OCI-LY3 (cell line): ENCODE measurements at regions not wholly inside any gene's neighbourhood (a gene's known extent, or its start where the extent isn't known, plus 50 kb on each side); places are given as distances from the start of the nearest gene placed in this dataset.

ENCODE experiments used
- H2AFZ ChIP-seq: fragments of 200-600, 300-600 bp; shearing (Covaris generic); 2 replicates; pipeline ENCODE4 v1.6.0; 2014; ENCODE audit warnings: antibody characterized with exemption, low read depth, low read length
- H3K27ac ChIP-seq: fragments of 200-600, 300-600 bp; sonication (generic); 2 replicates; pipeline ENCODE4 v1.5.1; 2014; ENCODE audit warnings: mild to moderate bottlenecking, low read length, moderate library complexity, mixed read lengths
- H3K27me3 ChIP-seq: fragments of 200-600, 300-600 bp; sonication (generic); 2 replicates; pipeline ENCODE4 v1.6.1; 2014; ENCODE audit warnings: low read depth, low read length, mixed read lengths
- H3K36me3 ChIP-seq: fragments of 200-600, 300-600 bp; sonication (generic); replicated peaks from 2 replicates; pipeline ENCODE3; 2014; ENCODE audit warnings: low read depth, low read length, mixed read lengths
- H3K4me1 ChIP-seq: fragments of 300-600, 200-600 bp; sonication (generic); 2 replicates; pipeline ENCODE4 v1.6.1; 2014; ENCODE audit warnings: low read length, mixed read lengths
- H3K4me2 ChIP-seq: fragments of 200-600, 300-600 bp; sonication (generic); 2 replicates; pipeline ENCODE4 v1.6.1; 2014; ENCODE audit warnings: low read length, mixed read lengths
- H3K4me3 ChIP-seq: fragments of 300-600, 200-600 bp; sonication (generic); 2 replicates; pipeline ENCODE4 v1.5.1; 2014; ENCODE audit warnings: antibody characterized with exemption, mild to moderate bottlenecking, low read length, moderate library complexity
- H3K79me2 ChIP-seq: fragments of 300-600, 200-600 bp; shearing (Covaris generic); 2 replicates; pipeline ENCODE4 v1.6.1; 2014; ENCODE audit warnings: mild to moderate bottlenecking, low read length, mixed read lengths
- H3K9ac ChIP-seq: fragments of 300-600, 200-600 bp; shearing (Covaris generic); 2 replicates; pipeline ENCODE4 v1.6.0; 2014; ENCODE audit warnings: mild to moderate bottlenecking, low read length, moderate library complexity
- H3K9me3 ChIP-seq: fragments of 200-600, 300-600 bp; shearing (Covaris generic); 2 replicates; pipeline ENCODE4 v1.6.1; 2014; ENCODE audit warnings: low read length, mixed read lengths; ENCODE audit not compliant: insufficient read depth
- H4K20me1 ChIP-seq: fragments of 200-600, 300-600 bp; sonication (generic); 2 replicates; pipeline ENCODE4 v1.6.1; 2016; ENCODE audit warnings: low read length, mixed read lengths; ENCODE audit not compliant: insufficient read depth
- EZH2phosphoT487 ChIP-seq: fragments of 200-600 bp; shearing (Covaris generic); IDR thresholded peaks from 2 replicates; pipeline ENCODE4 v1.6.1; 2018; ENCODE audit warnings: antibody characterized with exemption, mixed run types, low read depth
- TF ChIP-seq, protein P1 (sequence below): fragments of 200-600, 300-600 bp; sonication (generic); IDR thresholded peaks from 2 replicates; pipeline ENCODE4 v1.5.1; 2014; ENCODE audit warnings: antibody characterized with exemption, low read length, low read depth

DNA sequence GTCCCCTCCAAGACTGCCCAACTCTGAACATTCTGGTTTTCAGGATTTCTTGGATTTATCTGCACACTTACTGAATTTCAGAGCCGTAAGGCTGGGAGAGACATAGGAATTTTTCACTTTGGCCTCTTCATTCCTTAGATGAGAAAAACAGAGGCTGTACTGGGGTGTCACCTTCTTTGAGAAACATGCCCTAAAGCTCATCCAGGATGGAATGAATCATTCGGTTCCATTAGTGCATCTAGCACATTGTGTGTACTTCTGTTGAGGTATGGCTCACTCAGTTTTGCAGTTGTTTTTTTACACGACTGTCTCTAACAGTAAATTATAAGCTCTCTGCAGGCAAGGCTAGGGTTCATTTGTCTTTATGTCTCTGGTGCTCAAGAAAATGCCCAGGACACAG lies 383.4 kb downstream of the GATA3 start:
- Histone ChIP-seq H2AFZ (no peak overlapping the region), H3K4me3 (no peak overlapping the region), H3K4me2 (no peak overlapping the region), H3K36me3 (no peaks in the 10 kb centered on the region), H3K27me3 (no peaks in the 10 kb centered on the region), H3K79me2 (no peaks in the 10 kb centered on the region), H3K9me3 (no peaks in the 10 kb centered on the region), H3K4me1 (no peaks in the 10 kb centered on the region), H3K9ac (no peak overlapping the region), H3K27ac (no peak overlapping the region), H4K20me1 (no peaks in the 10 kb centered on the region)
- TF ChIP-seq, protein P1, sequence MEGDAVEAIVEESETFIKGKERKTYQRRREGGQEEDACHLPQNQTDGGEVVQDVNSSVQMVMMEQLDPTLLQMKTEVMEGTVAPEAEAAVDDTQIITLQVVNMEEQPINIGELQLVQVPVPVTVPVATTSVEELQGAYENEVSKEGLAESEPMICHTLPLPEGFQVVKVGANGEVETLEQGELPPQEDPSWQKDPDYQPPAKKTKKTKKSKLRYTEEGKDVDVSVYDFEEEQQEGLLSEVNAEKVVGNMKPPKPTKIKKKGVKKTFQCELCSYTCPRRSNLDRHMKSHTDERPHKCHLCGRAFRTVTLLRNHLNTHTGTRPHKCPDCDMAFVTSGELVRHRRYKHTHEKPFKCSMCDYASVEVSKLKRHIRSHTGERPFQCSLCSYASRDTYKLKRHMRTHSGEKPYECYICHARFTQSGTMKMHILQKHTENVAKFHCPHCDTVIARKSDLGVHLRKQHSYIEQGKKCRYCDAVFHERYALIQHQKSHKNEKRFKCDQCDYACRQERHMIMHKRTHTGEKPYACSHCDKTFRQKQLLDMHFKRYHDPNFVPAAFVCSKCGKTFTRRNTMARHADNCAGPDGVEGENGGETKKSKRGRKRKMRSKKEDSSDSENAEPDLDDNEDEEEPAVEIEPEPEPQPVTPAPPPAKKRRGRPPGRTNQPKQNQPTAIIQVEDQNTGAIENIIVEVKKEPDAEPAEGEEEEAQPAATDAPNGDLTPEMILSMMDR, result no peak
- no peak for TF ChIP-seq EZH2phosphoT487

DNA sequence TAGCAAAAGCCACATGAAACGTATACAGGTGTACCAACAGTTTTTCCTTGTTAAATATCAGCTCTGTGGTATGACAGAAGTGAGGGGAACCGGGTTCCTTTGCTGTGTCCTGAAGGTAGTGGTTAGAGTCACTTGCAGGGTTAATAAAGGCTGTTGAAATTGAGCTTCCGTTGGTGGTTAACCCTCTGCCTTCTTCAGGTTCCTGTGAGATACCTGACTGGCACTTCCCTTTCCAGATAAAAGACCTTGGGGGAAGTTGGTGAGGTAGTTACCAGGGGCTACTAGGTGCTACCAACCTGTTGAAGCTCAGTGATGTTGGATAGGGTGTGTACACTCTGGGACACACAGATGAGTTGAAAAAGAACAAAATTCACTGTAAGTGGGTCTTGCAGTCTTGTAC lies 384.1 kb downstream of the GATA3 start:
- no peak overlapping the region for H2AFZ ChIP-seq
- H3K9ac ChIP-seq, result no peak overlapping the region
- H3K4me2 ChIP-seq, result no peak overlapping the region
- no peaks in the 10 kb centered on the region for H4K20me1 ChIP-seq
- H3K27me3 ChIP-seq, result no peaks in the 10 kb centered on the region
- H3K36me3 ChIP-seq, result no peaks in the 10 kb centered on the region
- H3K4me1 ChIP-seq, result no peaks in the 10 kb centered on the region
- H3K9me3 ChIP-seq, result no peaks in the 10 kb centered on the region
- no peak for TF ChIP-seq EZH2phosphoT487
- TF ChIP-seq, protein P1, result no peak
- H3K4me3 ChIP-seq, result no peak overlapping the region
- H3K79me2 ChIP-seq, result no peaks in the 10 kb centered on the region
- H3K27ac ChIP-seq, result no peak overlapping the region

DNA sequence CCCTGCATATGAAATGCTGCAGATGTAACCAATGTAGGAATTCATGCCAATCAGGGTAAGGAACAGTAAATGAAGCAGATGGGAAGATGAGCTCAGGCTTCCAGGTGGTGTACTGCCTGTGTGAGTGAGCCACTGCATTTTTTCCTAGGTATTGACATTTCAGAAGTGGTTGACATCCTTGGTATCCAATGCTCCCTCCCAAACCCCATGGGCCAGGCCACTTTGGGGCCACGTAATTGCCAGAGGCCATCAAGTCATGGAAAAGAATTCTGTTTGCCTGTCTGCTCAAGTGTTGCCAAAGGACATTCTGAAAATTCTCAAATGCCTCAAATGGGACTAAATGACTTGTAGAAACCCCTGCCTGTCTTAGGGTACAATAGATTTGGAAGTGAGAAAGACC lies 384.6 kb downstream of the GATA3 start:
- Histone ChIP-seq H3K27ac (no peak overlapping the region), H2AFZ (no peak overlapping the region), H4K20me1 (no peaks in the 10 kb centered on the region), H3K27me3 (no peaks in the 10 kb centered on the region), H3K79me2 (no peaks in the 10 kb centered on the region), H3K4me3 (no peak overlapping the region), H3K36me3 (no peaks in the 10 kb centered on the region), H3K4me2 (no peak overlapping the region), H3K9ac (no peak overlapping the region), H3K9me3 (no peaks in the 10 kb centered on the region), H3K4me1 (no peaks in the 10 kb centered on the region)
- TF ChIP-seq EZH2phosphoT487, result no peak
- TF ChIP-seq, protein P1, result no peak

DNA sequence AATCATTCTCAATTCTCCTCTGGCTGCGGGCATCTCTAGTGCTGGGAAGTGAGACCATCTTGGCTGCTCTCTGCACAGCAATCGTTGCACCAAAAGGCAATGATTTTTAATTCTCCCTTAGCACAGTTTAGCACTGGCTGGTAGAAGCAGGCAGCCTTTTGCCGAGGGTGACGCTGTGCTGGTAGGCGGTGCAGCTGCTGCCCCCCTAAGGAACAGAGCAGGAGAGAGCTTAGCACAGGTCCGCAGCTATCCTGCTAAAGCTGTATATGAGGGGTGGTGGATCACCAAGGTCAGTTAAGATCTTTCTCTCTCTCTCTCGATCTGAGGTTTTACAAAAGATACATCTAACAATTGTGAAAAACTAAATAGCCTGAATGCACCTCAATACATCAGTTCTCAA lies 390.1 kb downstream of the GATA3 start:
- TF ChIP-seq EZH2phosphoT487, result no peak
- TF ChIP-seq, protein P1, result no peak

More for the DNA sequence above, 390.1 kb downstream of the GATA3 start:
- Histone ChIP-seq H3K4me1 (no peaks in the 10 kb centered on the region), H3K4me3 (no peak overlapping the region), H4K20me1 (no peaks in the 10 kb centered on the region), H3K79me2 (no peaks in the 10 kb centered on the region), H3K36me3 (no peaks in the 10 kb centered on the region), H3K9me3 (no peaks in the 10 kb centered on the region), H3K9ac (no peak overlapping the region), H3K4me2 (no peak overlapping the region), H2AFZ (no peak overlapping the region), H3K27ac (no peak overlapping the region), H3K27me3 (no peaks in the 10 kb centered on the region)
